K562 (cell line): ENCODE measurements at regions not wholly inside any gene's neighbourhood (a gene's known extent, or its start where the extent isn't known, plus 50 kb on each side); places are given as distances from the start of the nearest gene placed in this dataset.
A peak's percentile ranks its signal among the peaks of the same experiment; 100 is the strongest.

Source experiments
- ATAC-seq: fragments of 200-7000 bp; cut with Tn5 transposase; 3 replicates; pipeline ENCODE4 v1.9.1; 2020; ENCODE audit warnings: moderate library complexity
- BruUV-seq: library from RNA; stranded (reverse); fragments of 400-500 nt; replicated peaks from 2 replicates; lab custom pipeline; 2021; lab: Mats Ljungman, UMichigan
- CTCF ChIA-PET: fragments of 300-600 bp; formaldehyde crosslinking; extraction: SDS; loops from one replicate; lab custom pipeline; 2021; ENCODE audit warnings: low intra/inter-chr PET ratio; lab: Yijun Ruan, JAX
- POLR2A ChIA-PET: fragments of 300-600, 350-650 bp; sonication (Branson Sonifier 250); formaldehyde crosslinking; extraction: SDS; loops from one replicate; lab custom pipeline; 2021; ENCODE audit warnings: antibody characterized with exemption, inconsistent platforms; lab: Yijun Ruan, JAX
- DNase-seq, 4 experiments: peaks; one replicate each; pipeline versions ENCODE4 v3.0.0 to v3.0.0-alpha.2; 2011 to 2018; ENCODE audit warnings: low spot score in 3 of 4, mixed read lengths in 3 of 4; ENCODE audit errors: extremely low read depth in 1 of 4
- FAIRE-seq: peaks from 2 replicates; lab custom pipeline; 2011; peaks lifted over from hg19 to GRCh38; lab: Jason Lieb, UNC
- H2AFZ ChIP-seq: 2 replicates; pipeline ENCODE4 v1.6.0; 2011; ENCODE audit warnings: low read depth, low read length, control low read depth, inconsistent platforms
- H3K27ac ChIP-seq: fragments of 200-600 bp; 3 replicates; pipeline ENCODE4 v1.8.0; 2011; ENCODE audit warnings: low read depth, mild to moderate bottlenecking, control low read depth, inconsistent platforms, low read length, moderate library complexity, mixed read lengths; ENCODE audit errors: extremely low read depth
- H3K27me3 ChIP-seq, 2 experiments: fragments of 300-600 bp in 1 of 2; 2 replicates in 1 of 2; 3 replicates in 1 of 2; pipeline versions ENCODE4 v1.6.0 to v1.8.0; 2011; ENCODE audit warnings: inconsistent platforms in 2 of 2, low read length in 2 of 2, mild to moderate bottlenecking in 1 of 2, mixed read lengths in 1 of 2, moderate library complexity in 1 of 2; ENCODE audit not compliant: control insufficient read depth in 2 of 2, insufficient read depth in 2 of 2
- H3K36me3 ChIP-seq: fragments of 300-600 bp; 3 replicates; pipeline ENCODE4 v1.8.0; 2011; ENCODE audit warnings: mild to moderate bottlenecking, low read length, inconsistent platforms; ENCODE audit not compliant: control insufficient read depth, insufficient read depth
- H3K4me1 ChIP-seq, 2 experiments: fragments of 200-600 bp in 1 of 2; replicated peaks in 1 of 2; 2 replicates in 1 of 2; 3 replicates in 1 of 2; pipeline versions ENCODE4 v1.5.1 to v1.8.0; 2011; ENCODE audit warnings: inconsistent platforms in 2 of 2, low read length in 2 of 2, mild to moderate bottlenecking in 1 of 2, mixed read lengths in 1 of 2, moderate library complexity in 1 of 2; ENCODE audit not compliant: control insufficient read depth in 2 of 2, insufficient read depth in 2 of 2
- H3K4me2 ChIP-seq: 2 replicates; pipeline ENCODE4 v1.6.1; 2011; ENCODE audit warnings: low read length, control low read depth, inconsistent platforms, mixed read lengths; ENCODE audit not compliant: insufficient read depth
- H3K4me3 ChIP-seq: fragments of 200-600 bp; sonication (generic), shearing (Covaris generic); 2 replicates; pipeline ENCODE4 v1.5.1; 2016; ENCODE audit warnings: control low read depth, inconsistent platforms
- H3K79me2 ChIP-seq: fragments of 200-600 bp; 3 replicates; pipeline ENCODE4 v1.8.0; 2011; ENCODE audit warnings: low read length, inconsistent platforms; ENCODE audit not compliant: control insufficient read depth, insufficient read depth
- H3K9ac ChIP-seq, 2 experiments: 2 replicates each; pipeline versions ENCODE4 v1.6.0 to v1.6.1; 2011; ENCODE audit warnings: low read depth in 2 of 2, low read length in 2 of 2, control low read depth in 1 of 2, inconsistent platforms in 1 of 2, mild to moderate bottlenecking in 1 of 2, mixed read lengths in 1 of 2; ENCODE audit not compliant: insufficient read depth in 1 of 2
- H3K9me1 ChIP-seq: one replicate; pipeline ENCODE4 v1.6.0; 2011; ENCODE audit warnings: inconsistent platforms, mild to moderate bottlenecking, low read length, moderate library complexity; ENCODE audit not compliant: control insufficient read depth, insufficient read depth
- H3K9me3 ChIP-seq: replicated peaks from 2 replicates; pipeline ENCODE4 v1.5.1; 2011; ENCODE audit warnings: low read depth, low read length, inconsistent platforms; ENCODE audit not compliant: control insufficient read depth, insufficient read depth
- H4K20me1 ChIP-seq: replicated peaks from 2 replicates; pipeline ENCODE4 v1.6.1; 2011; ENCODE audit warnings: low read length, inconsistent platforms, mixed read lengths; ENCODE audit not compliant: control insufficient read depth, insufficient read depth
- DIDO1 ChIP-seq: fragments of 450-650 bp; IDR thresholded peaks from 2 replicates; pipeline ENCODE4 v1.6.1; 2016; ENCODE audit warnings: low read depth, missing biosample characterization, missing genetic modification characterization
- HINFP ChIP-seq: fragments of 450-650 bp; conservative IDR thresholded peaks from 2 replicates; pipeline ENCODE4 v1.6.1; 2016; ENCODE audit warnings: missing genetic modification characterization, low read depth, mild to moderate bottlenecking, control low read depth, missing compliant biosample characterization
- KAT7 ChIP-seq: sonication (generic); formaldehyde crosslinking; IDR thresholded peaks from 2 replicates; pipeline ENCODE4 v1.8.0; 2022; ENCODE audit warnings: missing genetic modification reagents, mild to moderate bottlenecking, borderline replicate concordance
- MEIS2 ChIP-seq: fragments of 450-650 bp; IDR thresholded peaks from 2 replicates; pipeline ENCODE4 v1.6.1; 2014; ENCODE audit warnings: mild to moderate bottlenecking; ENCODE audit not compliant: partially characterized antibody
- ZKSCAN8 ChIP-seq: fragments of 200-800 bp; sonication (Bioruptor generic); IDR thresholded peaks from 2 replicates; pipeline ENCODE4 v1.6.1; 2016; ENCODE audit warnings: missing genetic modification characterization, missing compliant biosample characterization
- ZNF140 ChIP-seq: fragments of 250-450 bp; sonication (Bioruptor Pico); IDR thresholded peaks from 2 replicates; pipeline ENCODE4 v1.8.0; 2021; ENCODE audit warnings: moderate library complexity, mild to moderate bottlenecking, inconsistent platforms
- ZNF766 ChIP-seq: fragments of 200-800 bp; sonication (Bioruptor generic); conservative IDR thresholded peaks from 2 replicates; pipeline ENCODE4 v1.6.1; 2016; ENCODE audit warnings: missing genetic modification characterization, missing compliant biosample characterization
- ZNF830 ChIP-seq: fragments of 250-450 bp; sonication (Bioruptor Pico); IDR thresholded peaks from 2 replicates; pipeline ENCODE4 v1.5.0; 2021; ENCODE audit warnings: mild to moderate bottlenecking
- WGBS: fragments of 100-300 bp; shearing (Covaris generic); methylation state at CpG from one replicate; pipeline ENCODE4 v1.1.6; 2016; ENCODE audit warnings: low coverage, mixed read lengths; ENCODE audit not compliant: insufficient coverage; ENCODE audit errors: missing lambda C conversion rate; 5-methylcytosine and 5-hydroxymethylcytosine counted together
- in situ Hi-C: fragments of 300-500 bp; cut with MboI; formaldehyde crosslinking; loops from 4 replicates; pipeline ENCODE4 v1.15.0; 2018; ENCODE audit warnings: inconsistent platforms, mixed read lengths
- intact Hi-C: fragments of 100-400 bp; cut with micrococcal nuclease; formaldehyde crosslinking; loops from 2 replicates; pipeline ENCODE4 v1.14.2; 2022
- TF ChIP-seq, protein P1 (sequence below): fragments of 250-450 bp; sonication (Bioruptor Pico); IDR thresholded peaks from 2 replicates; pipeline ENCODE4 v1.5.0; 2021; ENCODE audit warnings: mild to moderate bottlenecking, moderate library complexity

GRCh38 chr22:27133681-27134314, 476.4 kb downstream of the MIAT start:
- in situ Hi-C loops (no loop called here), intact Hi-C loops (no loop called here)
- 19% methylated on average over 4 of the region's 11 CpGs for WGBS
- Histone ChIP-seq H2AFZ (peak overlapping the region; percentile 18; the same call in 1 of the 2 replicates), H3K9me3 (no peaks in the 10 kb centered on the region), H3K36me3 (no peaks in the 10 kb centered on the region), H3K9me1 (no peaks in the 10 kb centered on the region), H3K9ac (no peak overlapping the region), H3K4me3 (no peak overlapping the region), H3K4me2 (peak overlapping the region; percentile 39; the same call in 1 of the 2 replicates), H3K27me3 (peaks cover 0 to 15% of the 10 kb centered on the region in 2 experiments; a peak in 2 of 5 replicates), H3K79me2 (no peaks in the 10 kb centered on the region), H4K20me1 (no peaks in the 10 kb centered on the region), H3K27ac (peak overlapping the region; percentile 44; the same call in 1 of the 3 replicates), H3K4me1 (peaks cover 8 to 12% of the 10 kb centered on the region in 2 experiments; a peak in 4 of 5 replicates)
- TF ChIP-seq ZNF140: no peak
- no peak for TF ChIP-seq DIDO1
- no peak for TF ChIP-seq MEIS2
- no peak for TF ChIP-seq ZKSCAN8 (CRISPR knock-in tag)
- peak; percentile 19; the same call in 1 of the 2 replicates for TF ChIP-seq ZNF766 (CRISPR knock-in tag)
- TF ChIP-seq HINFP: no peak
- TF ChIP-seq ZNF830 (CRISPR knock-in tag): no peak
- no peak for TF ChIP-seq KAT7
- TF ChIP-seq, protein P1, sequence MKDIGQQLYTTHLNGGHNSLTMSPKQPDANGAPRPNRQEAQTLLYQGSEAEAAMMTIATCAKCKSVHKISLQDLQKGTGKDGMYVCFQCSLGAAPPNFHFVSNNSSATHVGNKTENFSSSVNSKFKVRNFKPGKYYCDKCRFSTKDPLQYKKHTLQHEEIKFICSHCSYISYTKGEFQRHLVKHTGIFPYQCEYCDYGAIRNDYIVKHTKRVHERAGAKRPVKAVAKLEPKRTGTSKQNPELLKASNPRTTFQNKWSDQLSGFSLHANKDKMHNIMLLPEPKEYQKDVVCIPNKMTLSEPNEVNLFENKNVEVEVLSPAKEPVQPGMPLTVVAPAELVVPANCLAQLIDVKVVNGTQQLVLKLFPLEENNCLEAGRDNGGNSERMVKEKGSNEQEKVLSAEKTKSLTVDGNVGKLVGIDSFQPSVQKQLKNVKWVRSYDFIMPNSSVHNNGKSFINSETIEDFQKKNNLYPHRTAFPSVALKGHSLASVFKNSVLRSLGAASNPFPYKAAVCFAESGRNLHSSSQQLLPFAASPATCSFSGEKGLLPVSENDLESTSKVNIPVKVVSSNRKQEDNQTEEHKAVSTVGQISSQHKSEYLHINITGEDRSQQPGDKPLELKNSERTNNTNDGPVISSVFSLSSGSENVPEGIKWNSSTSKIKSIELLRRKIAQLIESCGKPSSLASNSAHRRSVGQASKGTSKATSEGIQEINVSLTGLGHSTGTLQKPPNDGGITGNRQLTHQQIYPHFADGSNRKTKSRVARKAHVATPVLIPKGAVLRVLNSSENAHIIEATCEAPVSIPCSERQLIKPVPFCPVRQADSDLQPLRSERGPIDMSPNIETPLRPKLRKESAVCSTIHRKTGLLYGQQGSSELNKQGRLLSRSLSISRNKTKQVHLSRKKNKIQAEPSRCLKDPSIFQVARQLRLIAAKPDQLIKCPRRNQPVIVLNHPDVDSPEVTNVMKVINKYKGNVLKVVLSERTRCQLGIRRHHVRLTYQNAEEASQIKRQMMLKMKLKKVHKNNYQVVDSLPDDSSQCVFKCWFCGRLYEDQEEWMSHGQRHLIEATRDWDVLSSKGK (CRISPR knock-in tag): no peak
- FAIRE-seq (no peak), ATAC-seq (no peak), DNase-seq (no peak)
- no TSS peak for BruUV-seq
- POLR2A ChIA-PET: interaction anchor here (0.6 to 0.7 kb wide), 2 partner anchors 27 to 646 kb away, joined by 4 read pairs; no protein-coding TSS in a partner anchor
- CTCF ChIA-PET: no interaction called here
